HPDE6-E6E7 (cell line): ENCODE measurements at regions not wholly inside any gene's neighbourhood (a gene's known extent, or its start where the extent isn't known, plus 50 kb on each side); places are given as distances from the start of the nearest gene placed in this dataset.
"Not testable (repeated sequence)": the region's sequence is repeated elsewhere in the genome, so short reads cannot be mapped to it uniquely, and the experiment has no call there.

Experiments used
- DNase-seq: peaks from one replicate; pipeline ENCODE4 v3.0.0; 2011; ENCODE audit warnings: missing footprints; ENCODE audit errors: extremely low spot score

GRCh38 chr16:66057057-66057456, 309.4 kb upstream of the CDH5 start:
- no peak for DNase-seq

GRCh38 chr16:66054095-66054494, 312.4 kb upstream of the CDH5 start:
- DNase-seq: no peak

- no peak for DNase-seq
Observed at GRCh38 chr16:66052745-66053144, 313.7 kb upstream of the CDH5 start.

DNA sequence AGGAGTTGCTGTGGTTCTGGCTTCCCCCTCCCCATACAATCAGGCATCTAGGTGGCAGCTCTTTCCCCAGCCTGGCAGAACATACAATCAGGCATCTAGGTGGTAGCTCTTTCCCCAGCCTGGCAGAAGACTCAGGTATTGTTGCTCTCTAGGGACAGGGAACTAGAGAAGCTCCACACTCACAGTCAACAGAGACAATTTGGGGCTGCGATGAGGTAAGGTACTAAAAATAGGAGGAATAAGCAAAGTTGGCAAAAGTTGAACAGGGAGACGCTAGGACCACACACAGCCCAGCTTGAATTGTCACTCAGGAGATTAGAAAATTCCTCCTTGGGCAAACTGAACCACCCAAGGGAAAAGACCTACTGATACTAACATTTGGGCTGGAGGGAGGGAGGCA, 315.5 kb upstream of the CDH5 start:
- no peak for DNase-seq

DNA sequence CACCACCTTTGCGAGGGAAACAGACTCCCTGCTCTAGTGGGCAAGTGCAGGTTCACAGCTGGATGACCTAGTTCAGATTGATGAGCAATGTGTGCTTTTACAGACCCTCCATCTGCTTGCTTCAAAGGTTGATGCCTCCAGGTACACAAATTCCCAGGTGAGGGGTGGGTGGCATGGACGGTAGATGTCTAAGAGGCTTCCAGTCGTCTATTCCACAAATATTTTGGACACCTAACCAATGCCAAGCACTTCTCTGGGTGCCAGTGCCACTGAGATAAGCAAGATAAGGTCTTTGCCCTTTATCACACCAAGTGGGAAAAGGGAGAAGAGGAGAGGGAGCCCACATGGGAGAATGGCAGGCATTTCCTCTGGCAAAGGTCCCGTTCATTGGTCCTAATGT, 316.6 kb upstream of the CDH5 start:
- no peak for DNase-seq

GRCh38 chr16:66045626-66046025, 320.9 kb upstream of the CDH5 start:
- DNase-seq: no peak

GRCh38 chr16:66044556-66044955, 321.9 kb upstream of the CDH5 start:
- DNase-seq: no peak

GRCh38 chr16:66044089-66044488, 322.4 kb upstream of the CDH5 start:
- DNase-seq: no peak

- no peak for DNase-seq
Observed at GRCh38 chr16:66043326-66043725, 323.2 kb upstream of the CDH5 start.

GRCh38 chr16:66042341-66042740, 324.1 kb upstream of the CDH5 start:
- no peak for DNase-seq

GRCh38 chr16:66041907-66042306, 324.6 kb upstream of the CDH5 start:
- no peak for DNase-seq

DNA sequence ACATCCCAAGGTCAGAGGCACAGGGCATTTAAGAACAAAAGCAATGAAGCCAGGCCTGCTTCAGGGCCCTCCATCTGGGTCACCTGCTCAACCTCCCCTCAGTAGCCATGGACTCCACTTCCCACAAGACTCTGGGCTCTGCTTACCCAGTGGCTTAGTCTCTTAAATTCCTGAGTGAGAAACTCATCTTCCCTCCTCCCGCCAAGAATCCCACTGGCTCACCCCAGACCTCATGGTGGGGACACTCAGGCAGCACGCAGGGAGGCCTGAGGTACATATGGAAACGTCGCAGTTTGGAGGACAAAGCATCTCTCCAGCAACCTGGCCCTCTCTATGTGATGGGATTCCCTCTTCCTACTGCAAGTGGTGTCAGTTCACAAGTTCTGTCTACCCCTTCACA, 326.7 kb upstream of the CDH5 start:
- no peak for DNase-seq

DNA sequence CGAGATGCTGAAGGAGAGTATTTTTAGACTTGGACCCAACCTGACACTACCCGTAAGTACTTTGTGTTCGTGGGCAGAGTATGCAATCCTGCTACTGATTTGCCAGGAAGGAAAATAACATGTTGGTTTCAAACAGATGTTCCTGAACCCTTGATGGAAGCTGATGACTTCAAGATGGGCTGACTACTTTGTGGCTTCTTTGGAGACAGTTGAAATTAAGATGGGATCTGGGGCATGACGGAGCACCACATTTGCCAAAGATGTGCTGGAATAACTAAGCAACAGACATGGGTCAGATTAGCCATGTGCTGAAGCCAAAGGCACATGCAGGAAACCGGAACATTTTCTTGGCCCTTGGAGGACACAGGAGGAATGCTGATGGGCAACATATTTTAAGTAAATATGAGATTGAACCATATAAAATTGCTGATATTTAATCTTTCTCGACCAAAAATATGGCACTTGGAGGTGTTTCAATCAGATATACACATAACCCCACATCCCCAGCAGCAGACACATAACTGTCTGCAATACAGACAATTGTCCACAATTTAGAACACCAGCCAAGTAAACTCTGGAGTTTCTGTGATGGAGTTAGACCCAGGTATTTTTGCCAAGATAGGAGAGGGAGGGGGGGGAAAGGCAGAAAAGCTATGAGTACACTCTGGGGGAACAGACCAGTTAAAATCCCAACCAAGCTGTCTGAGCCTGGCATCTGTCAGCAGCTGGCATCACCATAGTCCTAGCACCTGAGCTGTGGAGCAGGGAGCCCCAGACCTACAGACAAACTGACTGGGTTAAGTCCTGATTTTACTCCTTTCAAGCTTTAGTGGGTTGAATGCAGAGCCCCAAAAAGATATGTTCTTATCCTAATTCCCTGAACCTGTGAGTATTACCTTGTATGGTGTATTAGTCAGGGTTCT, 329.4 kb upstream of the CDH5 start:
- no peak for DNase-seq

GRCh38 chr16:66036184-66036583, 330.3 kb upstream of the CDH5 start:
- DNase-seq: no peak

DNA sequence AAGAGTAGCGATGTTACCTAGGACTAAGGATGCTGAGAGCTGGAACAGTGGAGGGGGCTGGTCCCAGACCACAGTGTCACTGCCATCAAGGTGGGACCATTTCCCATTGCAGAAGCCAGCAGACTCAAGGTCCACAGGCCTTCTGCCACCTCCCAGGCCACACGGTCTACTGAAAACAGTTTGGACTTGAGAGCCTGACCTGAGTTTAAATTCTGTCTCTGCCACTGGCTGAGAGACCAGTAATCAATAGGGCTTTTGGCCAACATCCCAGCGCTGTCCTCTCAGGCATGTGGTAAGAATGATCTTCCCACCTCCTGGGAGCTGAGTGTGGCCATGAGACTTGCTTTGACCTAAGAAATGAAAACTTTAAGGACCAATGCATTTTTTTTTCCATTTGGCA, 331.4 kb upstream of the CDH5 start:
- no peak for DNase-seq

DNA sequence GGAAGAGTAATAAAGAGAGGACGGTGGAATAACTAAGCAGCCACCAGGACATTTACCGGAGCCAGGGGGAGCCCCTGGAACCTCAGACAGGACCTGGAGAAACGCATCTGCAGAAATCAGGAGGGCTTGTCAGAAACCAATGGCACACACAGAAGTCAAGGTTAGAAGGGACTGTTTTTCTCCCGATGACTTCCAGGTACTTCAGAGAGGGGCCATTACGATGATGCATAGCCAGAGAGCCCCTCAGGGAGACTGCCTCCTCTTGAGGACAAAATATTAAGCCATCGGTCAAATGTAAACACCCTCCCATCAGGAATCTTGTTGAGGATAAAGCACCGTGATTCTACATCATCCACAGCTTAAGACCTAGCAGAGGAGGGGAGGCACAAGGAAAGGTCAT, 333.6 kb upstream of the CDH5 start:
- no peak for DNase-seq

DNA sequence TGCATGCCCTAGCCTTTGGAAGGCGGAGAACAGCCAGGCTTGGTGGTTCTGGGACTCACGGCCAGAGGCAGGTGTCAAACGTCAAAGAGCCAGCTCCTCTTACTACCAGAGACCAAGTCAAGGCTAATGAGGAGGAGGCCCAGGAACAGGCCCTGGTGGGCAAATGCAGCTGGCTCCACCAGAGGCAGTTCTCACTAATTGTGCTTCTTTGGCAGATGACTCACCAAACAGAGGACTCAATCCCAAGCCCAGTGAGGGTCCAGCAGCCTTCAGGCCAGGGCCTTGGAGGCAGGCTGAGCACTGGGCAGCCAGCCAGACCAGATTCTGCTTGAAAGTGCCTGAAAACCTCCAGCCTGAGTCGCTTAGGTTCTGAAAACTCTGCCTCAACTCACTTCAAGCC, 336.5 kb upstream of the CDH5 start:
- no peak for DNase-seq

DNA sequence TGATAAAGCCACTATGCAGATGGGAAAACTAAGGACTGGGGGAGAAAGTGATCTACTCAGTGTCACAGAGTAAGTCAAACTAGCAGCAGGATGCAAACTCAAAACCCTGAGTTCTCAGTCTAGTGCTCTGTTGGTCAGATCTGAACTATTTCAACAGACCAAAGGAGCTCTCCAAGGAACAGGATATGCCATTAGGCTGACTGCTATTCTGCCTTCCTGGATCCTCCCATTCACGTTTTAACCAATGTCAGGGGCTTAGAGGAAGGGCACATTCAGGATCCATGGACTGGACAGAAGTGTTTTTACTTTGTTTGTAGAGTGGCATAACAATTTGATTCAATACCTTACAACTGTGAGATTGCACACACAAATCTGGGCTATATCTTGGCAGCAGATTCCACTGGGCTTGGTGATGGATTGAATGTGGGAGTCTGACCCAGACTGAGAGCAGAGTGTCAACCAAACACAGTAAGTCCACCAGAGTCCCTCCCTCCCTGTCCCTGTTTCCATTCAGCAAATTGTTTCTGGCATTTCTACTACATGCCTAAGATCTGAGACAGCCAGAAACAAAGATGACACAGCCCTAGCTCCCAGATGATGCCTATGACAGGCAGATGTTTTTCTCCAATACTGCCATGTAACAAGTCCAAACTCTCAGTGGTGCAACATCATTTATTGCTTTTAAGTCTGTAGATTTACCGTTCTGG, 337.8 kb upstream of the CDH5 start:
- no peak for DNase-seq

DNA sequence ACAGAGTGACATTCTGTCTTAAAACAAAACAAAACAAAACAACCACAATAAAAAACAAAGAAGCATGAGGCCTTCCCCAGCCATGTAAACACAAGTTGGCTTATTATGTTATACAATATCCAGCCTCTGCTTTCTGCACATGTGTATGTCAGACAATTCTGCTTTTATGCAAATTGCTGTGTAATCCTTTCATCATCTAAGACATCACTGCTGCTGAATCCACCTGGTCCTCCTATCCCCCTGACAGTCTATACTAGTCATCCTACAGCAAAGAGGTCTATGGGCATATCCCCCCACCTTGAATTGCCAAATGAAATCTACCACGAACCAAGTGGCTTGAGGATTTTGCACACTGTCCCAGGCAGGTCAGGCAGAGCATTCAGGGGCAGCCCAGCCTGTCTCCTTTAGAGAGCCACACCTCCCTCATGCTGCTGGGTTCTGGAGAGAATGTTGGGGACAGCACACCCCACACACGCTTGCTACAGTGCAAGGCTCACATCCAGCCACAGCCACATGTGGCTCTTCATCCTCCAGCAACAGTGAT, 339.6 kb upstream of the CDH5 start:
- no peak for DNase-seq

- DNase-seq: no peak
Observed at GRCh38 chr16:66026211-66026610, 340.3 kb upstream of the CDH5 start.

DNA sequence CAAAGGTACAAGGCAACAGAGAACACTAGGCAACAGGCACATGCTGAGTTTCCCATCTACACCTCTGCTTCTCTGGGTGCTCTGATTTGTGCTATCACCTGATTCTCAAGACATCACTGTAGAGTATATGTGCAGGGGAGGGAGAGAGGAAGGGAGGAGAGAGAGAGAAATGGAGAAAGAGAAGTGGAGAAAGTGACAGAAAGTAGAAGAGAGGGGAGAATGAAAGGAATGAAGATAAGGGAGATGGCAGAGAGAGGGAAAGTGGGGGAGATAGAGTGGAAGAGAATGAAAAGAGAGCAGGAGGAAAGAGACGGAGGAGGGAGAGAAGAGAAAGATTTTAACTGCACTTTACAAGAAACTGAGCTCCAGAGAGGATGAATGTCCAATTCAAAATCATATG, 340.7 kb upstream of the CDH5 start:
- DNase-seq: no peak

DNA sequence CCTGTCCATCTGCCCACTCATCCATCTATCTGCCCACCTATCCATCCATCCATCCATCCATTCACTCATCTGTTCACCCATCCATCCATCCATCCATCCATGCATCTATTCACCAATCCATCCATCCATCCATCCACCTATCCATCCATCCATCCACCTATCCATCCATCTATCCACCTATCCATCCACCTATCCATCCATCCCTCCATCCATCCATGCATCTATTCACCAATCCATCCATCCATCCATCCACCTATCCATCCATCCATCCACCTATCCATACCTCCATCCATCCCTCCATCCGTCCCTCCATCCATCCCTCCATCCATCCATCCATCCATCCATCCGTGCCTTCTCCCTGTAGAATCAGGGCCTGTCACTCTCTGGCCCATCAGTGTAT, 341.9 kb upstream of the CDH5 start:
- not testable (repeated sequence) for DNase-seq

GRCh38 chr16:66023481-66023880, 343.0 kb upstream of the CDH5 start:
- no peak for DNase-seq
